Hematopoietic multipotent progenitor cell treated with erythropoietin and hydrocortisone succinate and interleukin-3 and kit ligand, for 17 days (in vitro differentiated cells): ENCODE measurements at regions not wholly inside any gene's neighbourhood (a gene's known extent, or its start where the extent isn't known, plus 50 kb on each side); places are given as distances from the start of the nearest gene placed in this dataset.

Experiments used
- DNase-seq: peaks from one replicate; pipeline ENCODE4 v3.0.0-alpha.2; 2015; ENCODE audit warnings: low spot score

GRCh38 chr3:40593351-40593750, 68.6 kb downstream of the ZNF621 start:
- DNase-seq, result no peak

DNA sequence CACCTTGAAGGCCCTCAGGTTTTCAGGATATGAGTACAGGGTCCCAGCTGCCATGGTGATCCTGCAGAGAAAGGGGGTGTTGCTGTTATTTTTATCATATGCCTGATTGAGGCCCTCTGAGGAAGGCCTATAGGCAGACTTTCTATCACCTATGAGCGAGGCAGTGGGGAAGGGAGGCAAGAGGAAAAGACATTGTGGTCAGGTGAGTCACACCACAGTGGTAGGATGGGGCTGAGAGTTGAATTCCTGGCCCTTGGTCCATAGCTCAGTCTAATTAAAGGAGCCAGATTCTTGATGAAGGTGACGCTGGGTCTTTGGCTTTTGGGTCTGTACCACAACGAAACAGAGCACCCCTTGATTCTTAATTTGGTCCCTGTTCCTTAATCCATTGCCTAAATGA, 72.7 kb downstream of the ZNF621 start:
- no peak for DNase-seq

DNA sequence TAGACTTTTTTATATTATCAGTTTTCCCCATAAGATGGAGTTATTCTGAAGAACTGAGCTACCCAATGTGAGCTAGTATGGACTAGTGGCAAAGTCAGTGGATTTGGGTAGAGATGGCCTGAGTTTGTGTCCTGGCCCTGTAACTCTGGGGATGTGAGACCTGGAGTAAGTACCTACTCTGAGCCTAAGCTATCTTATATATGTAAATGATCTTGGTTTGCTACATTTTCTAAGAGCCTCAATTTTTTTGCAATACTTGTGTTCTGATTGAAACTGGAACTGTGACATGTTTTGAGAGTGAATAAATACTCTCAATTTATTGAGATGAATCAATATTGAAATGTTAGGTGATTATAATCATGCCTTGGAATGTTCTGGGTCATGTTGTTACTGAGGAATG, 73.6 kb downstream of the ZNF621 start:
- no peak for DNase-seq

DNA sequence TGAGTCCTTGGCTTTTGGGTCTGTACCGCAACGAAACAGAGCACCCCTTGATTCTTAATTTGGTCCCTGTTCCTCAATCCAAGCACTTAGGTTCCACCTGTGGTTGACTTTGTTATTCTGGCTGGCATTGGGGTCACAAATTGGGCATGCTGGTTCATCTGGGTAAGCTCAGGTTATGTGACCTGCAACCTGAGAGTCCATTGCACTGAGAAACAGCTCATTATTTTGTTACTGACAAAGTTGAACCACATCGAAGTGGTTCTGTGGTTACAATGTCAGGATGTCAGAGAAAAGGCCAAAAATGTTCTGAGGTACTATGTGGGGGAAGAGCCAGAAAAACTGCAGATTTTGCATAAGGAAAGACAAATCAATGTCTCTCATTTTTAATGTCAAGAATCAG, 74.2 kb downstream of the ZNF621 start:
- no peak for DNase-seq

GRCh38 chr3:40602778-40603385, 78.1 kb downstream of the ZNF621 start:
- no peak for DNase-seq

GRCh38 chr3:40605960-40606359, 81.2 kb downstream of the ZNF621 start:
- no peak for DNase-seq

DNA sequence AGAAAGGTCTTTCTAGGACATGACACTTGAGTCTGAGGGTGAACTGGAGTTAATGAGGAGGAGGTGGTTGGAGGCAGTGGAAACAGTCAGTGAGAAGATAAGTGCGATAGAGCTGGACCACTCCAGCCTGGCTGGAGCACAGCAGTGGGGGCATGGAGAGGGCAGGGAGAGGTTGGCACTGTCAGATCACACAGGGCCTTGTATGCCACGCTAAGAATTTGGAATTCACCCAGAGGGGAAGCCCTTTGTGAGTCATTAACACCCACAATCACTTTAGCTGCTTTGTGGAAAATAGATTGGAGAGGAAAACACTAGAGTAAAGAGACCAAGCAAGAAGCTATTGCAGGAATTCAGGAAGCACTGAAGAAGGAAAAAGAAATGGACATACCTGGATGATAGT, 83.3 kb downstream of the ZNF621 start:
- no peak for DNase-seq

DNA sequence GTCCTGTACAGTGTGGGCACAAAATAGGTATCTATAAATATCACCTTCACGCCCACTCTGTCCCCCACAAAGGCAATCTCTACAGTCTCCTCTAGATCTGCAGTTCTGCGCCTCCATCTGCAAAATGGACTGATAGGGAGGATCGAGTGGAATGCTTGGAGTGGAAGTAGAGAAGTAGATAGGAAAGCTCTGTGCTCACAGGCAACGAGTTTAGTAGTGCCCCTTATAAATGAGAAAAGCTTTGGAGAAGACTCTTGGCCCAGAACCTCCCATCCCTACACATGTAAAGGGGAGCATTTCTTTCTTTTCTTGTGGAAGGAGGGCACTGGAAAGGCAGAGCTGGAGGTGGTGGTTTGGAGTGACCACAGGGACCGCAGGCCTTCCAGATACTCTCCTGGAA, 88.5 kb downstream of the ZNF621 start:
- no peak for DNase-seq

- no peak for DNase-seq
Measured at GRCh38 chr3:40615110-40615915, 90.6 kb downstream of the ZNF621 start.

DNA sequence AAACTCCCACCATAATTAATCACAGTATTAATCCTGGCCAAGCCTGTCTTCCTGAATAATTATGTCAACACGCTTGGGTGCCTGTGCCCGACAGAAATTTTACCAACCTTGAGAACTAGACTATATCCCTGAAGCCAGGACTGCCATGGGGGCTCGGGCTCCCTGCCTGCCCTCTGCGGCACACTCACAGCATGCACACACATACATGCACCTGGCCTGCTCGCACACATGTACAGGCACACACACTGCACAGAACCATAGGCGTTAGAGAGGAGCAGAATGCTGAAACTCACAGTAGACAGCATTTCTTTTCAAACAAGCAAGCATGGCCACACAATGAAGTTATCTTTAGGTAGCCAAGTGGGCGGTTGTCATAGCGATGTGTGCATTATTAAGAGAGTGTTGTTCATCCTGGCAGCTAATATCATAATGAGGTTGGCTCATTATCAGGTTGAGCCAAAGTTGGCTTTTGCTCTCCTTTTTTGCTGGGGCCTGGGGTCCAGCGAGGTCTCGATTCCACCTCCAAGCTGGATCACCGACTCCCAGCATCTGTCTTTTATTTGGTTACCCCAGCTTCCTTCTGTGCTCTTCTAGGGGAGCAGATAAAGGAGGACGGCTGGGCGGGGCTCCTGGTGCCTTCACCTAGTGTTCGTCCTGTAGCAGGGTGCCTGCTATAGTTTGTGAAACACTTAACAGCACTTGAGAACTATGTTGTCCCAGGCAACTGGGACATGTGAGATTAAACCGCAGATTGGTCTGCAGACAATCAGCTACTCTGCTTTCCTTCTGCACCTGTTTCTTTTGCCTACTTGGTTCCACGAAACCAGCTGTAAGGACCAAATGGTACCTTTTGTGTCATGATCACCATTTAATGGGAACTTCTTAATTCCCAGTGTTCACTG, 91.4 kb downstream of the ZNF621 start:
- no peak for DNase-seq

DNA sequence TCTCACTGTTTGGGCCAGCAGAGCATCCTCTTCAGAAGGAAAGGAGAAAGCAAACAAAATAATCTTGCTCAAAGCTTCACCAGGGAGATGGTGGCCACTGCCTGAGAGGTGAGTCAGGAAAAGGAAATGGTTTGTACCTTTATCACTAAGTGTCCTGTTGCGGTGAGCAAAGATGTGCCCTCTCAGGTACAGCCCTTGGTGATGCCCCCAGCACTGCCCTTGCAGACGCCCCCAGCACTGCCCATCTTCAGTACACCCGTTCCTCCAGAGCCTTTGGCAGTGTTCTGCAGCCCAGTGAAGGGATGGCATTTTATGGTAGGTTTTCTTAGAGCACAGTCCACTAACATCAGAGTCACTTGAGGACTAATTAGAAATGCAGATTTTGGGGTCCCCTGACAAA, 92.3 kb downstream of the ZNF621 start:
- DNase-seq, result no peak

- DNase-seq, result no peak
Measured at GRCh38 chr3:40618158-40618557, 93.4 kb downstream of the ZNF621 start.

- no peak for DNase-seq
Measured at GRCh38 chr3:40620151-40620550, 95.4 kb downstream of the ZNF621 start.

DNA sequence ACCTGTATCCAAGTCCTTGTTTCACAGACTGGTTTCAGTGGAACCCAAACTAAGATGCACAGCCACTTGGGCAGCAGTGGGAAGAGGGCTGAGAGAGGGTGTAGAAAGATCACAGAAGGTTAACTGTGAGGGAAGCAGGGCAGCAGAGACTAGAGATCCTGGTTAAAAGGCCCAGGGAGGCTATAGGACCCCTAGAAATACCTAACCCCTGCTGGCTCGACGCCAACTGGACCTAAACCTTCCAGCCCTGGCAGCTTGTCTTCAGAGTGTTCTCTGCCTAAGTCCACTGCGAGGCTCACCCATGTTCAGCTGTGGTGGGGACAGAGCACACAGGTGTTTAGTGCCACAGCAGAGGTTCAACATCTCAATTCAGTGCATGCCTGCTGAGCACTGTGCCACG, 96.5 kb downstream of the ZNF621 start:
- DNase-seq, result no peak

DNA sequence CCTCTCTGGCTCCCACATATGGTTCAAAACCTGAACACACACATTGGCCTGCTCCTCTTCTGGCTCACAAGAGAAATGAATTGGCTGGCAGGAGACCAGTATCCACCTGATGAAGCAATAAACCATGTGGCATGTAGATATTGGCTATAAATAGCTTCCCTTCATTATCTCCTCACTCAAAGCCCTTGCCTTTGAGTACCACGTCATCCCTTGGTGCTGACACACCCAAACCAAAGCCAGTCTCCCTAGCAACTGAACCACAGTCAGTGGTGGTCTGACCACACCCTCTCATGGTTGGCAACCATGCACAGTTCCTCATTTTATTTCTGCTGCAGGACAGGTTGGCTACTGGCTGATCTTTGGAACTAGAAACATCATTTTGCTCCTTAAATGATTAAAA, 98.8 kb downstream of the ZNF621 start:
- DNase-seq, result no peak

DNA sequence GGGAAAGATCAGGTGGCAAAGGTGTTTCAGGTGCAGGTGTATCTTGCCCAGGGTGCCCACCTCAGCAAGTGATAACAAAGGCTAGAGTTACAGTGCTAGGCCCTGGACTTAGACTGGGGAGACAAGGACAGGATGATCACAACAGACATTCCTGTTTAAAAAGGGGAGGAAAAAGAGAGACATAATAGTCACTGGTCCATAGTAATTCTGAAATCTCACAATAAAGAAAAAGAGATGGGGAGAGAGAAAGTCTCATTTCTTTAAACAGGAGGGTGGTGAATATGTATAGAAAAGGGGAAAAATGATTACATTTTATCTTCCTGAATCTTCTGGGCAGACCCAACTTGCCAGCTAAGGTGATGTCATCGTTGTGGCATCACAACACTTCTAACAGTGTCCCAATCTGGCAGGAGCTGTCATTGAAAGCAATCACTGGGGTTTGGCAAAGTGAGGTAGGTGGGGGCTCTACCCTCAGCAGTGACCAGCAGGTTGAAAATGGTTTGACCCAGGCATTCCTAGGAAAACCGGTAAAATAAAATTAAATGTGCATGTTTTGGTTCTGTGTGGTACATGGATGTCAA, 99.5 kb downstream of the ZNF621 start:
- DNase-seq, result no peak

GRCh38 chr3:40627095-40627494, 102.3 kb downstream of the ZNF621 start:
- no peak for DNase-seq

- no peak for DNase-seq
Measured at GRCh38 chr3:40628984-40629383, 104.2 kb downstream of the ZNF621 start.

- no peak for DNase-seq
Measured at GRCh38 chr3:40631341-40631995, 106.7 kb downstream of the ZNF621 start.

DNA sequence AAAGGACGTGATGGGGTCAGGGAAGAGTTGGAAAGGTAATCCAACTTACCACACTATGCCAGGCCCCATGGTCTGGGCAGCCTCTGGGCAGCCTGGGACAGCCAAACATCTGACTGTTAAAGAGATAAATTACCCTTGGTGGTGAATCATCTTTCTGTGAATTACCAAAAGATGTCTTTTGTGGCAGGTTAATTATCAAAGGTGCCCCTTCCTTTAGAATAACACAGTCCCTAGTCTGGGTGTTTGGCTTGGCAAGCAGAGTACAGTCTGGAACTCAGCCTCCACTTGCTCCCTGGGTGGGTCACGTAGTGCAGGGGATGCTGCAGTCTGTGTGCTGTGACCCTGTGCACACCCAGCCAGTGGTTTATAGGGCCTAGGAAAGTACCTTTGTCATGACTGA, 113.1 kb downstream of the ZNF621 start:
- no peak for DNase-seq

DNA sequence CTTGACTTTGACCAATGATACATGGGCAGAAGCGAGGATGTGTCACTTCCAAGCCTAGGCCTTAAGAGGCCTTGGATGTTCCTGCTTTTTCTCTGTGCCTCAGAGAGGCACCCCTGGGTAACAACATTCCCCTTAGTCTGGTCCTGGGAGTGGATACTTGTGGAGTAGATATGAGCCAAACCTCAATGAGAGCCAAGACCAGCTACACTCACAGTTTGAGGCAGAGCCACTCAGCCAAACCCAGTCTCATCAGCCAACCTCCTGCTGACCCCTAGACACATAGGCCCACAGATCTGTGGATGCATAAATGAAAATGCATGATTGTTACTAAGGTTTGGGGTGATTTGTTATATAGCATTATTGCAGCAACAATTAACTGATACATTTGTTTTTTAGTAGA, 114.2 kb downstream of the ZNF621 start:
- DNase-seq, result no peak

GRCh38 chr3:40642812-40643211, 118.1 kb downstream of the ZNF621 start:
- no peak for DNase-seq
